CD8-positive, alpha-beta memory T cell (primary cell): ENCODE measurements at regions not wholly inside any gene's neighbourhood (a gene's known extent, or its start where the extent isn't known, plus 50 kb on each side); places are given as distances from the start of the nearest gene placed in this dataset.

ENCODE experiments used
- CTCF ChIA-PET: fragments of 350-600 bp; sonication (Branson Sonifier 250); formaldehyde crosslinking; loops from one replicate; lab custom pipeline; 2021; ENCODE audit warnings: antibody characterized with exemption; lab: Charles Lee
- POLR2A ChIA-PET: fragments of 350-600 bp; sonication (Branson Sonifier 250); formaldehyde crosslinking; loops from one replicate; lab custom pipeline; 2021; ENCODE audit warnings: antibody characterized with exemption; lab: Charles Lee
- DNase-seq, 5 donors: peaks; one replicate each; pipeline versions ENCODE4 v3.0.0 to v3.0.0-alpha.2; 2020 to 2022; ENCODE audit warnings: mixed read lengths in 1 of 5
- H3K27ac ChIP-seq: one replicate; pipeline ENCODE4 v1.7.0; 2013; ENCODE audit warnings: low read depth, mild to moderate bottlenecking, low read length, moderate library complexity
- H3K27me3 ChIP-seq: 2 replicates; pipeline ENCODE4 v1.7.0; 2013; ENCODE audit warnings: low read length, mild to moderate bottlenecking; ENCODE audit not compliant: insufficient read depth, poor library complexity, severe bottlenecking
- H3K36me3 ChIP-seq: 2 replicates; pipeline ENCODE4 v1.7.0; 2013; ENCODE audit warnings: mild to moderate bottlenecking, low read length, moderate library complexity; ENCODE audit not compliant: insufficient read depth
- H3K4me1 ChIP-seq: 2 replicates; pipeline ENCODE4 v1.7.0; 2013; ENCODE audit warnings: mild to moderate bottlenecking, low read length, moderate library complexity; ENCODE audit not compliant: insufficient read depth
- H3K4me3 ChIP-seq: 2 replicates; pipeline ENCODE4 v1.7.0; 2013; ENCODE audit warnings: mild to moderate bottlenecking, low read length
- H3K9me3 ChIP-seq: 2 replicates; pipeline ENCODE4 v1.7.0; 2013; ENCODE audit warnings: mild to moderate bottlenecking, low read length
- H3K27ac Mint-ChIP-seq, 8 donors: one replicate each; pipeline ENCODE4 v1.8.0; 2020 to 2021; ENCODE audit warnings: mixed read lengths in 8 of 8, mild to moderate bottlenecking in 6 of 8, inconsistent platforms in 3 of 8, moderate library complexity in 3 of 8
- H3K27me3 Mint-ChIP-seq, 2 donors: one replicate each; pipeline ENCODE4 v1.8.0; 2020 to 2021; ENCODE audit warnings: mixed read lengths in 2 of 2, mild to moderate bottlenecking in 1 of 2, moderate library complexity in 1 of 2
- H3K36me3 Mint-ChIP-seq, 3 donors: one replicate each; pipeline ENCODE4 v1.8.0; 2020 to 2021; ENCODE audit warnings: mixed read lengths in 3 of 3, inconsistent platforms in 1 of 3, mild to moderate bottlenecking in 1 of 3
- H3K4me1 Mint-ChIP-seq, 3 donors: one replicate each; pipeline ENCODE4 v1.8.0; 2020 to 2021; ENCODE audit warnings: mixed read lengths in 3 of 3, inconsistent platforms in 1 of 3, mild to moderate bottlenecking in 1 of 3
- H3K4me3 Mint-ChIP-seq, 7 donors: one replicate each; pipeline ENCODE4 v1.8.0; 2020 to 2021; ENCODE audit warnings: mixed read lengths in 7 of 7, mild to moderate bottlenecking in 6 of 7, moderate library complexity in 4 of 7, inconsistent platforms in 2 of 7
- H3K9me3 Mint-ChIP-seq, 5 donors: one replicate each; pipeline ENCODE4 v1.8.0; 2020 to 2022; ENCODE audit warnings: mixed read lengths in 5 of 5, mild to moderate bottlenecking in 3 of 5, moderate library complexity in 2 of 5, inconsistent platforms in 1 of 5

- Histone ChIP-seq H3K9me3 (no peaks in the 10 kb centered on the region), H3K4me3 (no peak overlapping the region), H3K27me3 (no peaks in the 10 kb centered on the region), H3K36me3 (no peaks in the 10 kb centered on the region), H3K4me1 (no peaks in the 10 kb centered on the region), H3K27ac (no peak overlapping the region)
- Mint-ChIP-seq H3K36me3 (no peaks in the 10 kb centered on the region), H3K9me3 (peaks cover 0 to 9% (median 0%) of the 10 kb centered on the region in 5 donors), H3K27me3 (peaks cover 0 to 3% of the 10 kb centered on the region in 2 donors), H3K4me1 (no peaks in the 10 kb centered on the region), H3K4me3 (no peak overlapping the region), H3K27ac (no peak overlapping the region)
- CTCF ChIA-PET, result no interaction called here
- no peak for DNase-seq
- POLR2A ChIA-PET, result no interaction called here
Measured at GRCh38 chr2:60246583-60246982, 306.9 kb downstream of the BCL11A start.

GRCh38 chr2:60234274-60234986 lies 319.0 kb downstream of the BCL11A start:
- no peak for DNase-seq
- Mint-ChIP-seq H3K27me3 (no peaks in the 10 kb centered on the region), H3K4me1 (no peaks in the 10 kb centered on the region), H3K27ac (no peak overlapping the region), H3K9me3 (peaks cover 0 to 7% (median 6%) of the 10 kb centered on the region in 5 donors), H3K36me3 (no peaks in the 10 kb centered on the region), H3K4me3 (no peak overlapping the region)
- no peaks in the 10 kb centered on the region for H3K4me1 ChIP-seq
- no peaks in the 10 kb centered on the region for H3K27me3 ChIP-seq
- no peak overlapping the region for H3K27ac ChIP-seq
- H3K4me3 ChIP-seq, result no peak overlapping the region
- no peaks in the 10 kb centered on the region for H3K9me3 ChIP-seq
- H3K36me3 ChIP-seq, result no peaks in the 10 kb centered on the region
- POLR2A ChIA-PET, result no interaction called here
- CTCF ChIA-PET, result no interaction called here

DNA sequence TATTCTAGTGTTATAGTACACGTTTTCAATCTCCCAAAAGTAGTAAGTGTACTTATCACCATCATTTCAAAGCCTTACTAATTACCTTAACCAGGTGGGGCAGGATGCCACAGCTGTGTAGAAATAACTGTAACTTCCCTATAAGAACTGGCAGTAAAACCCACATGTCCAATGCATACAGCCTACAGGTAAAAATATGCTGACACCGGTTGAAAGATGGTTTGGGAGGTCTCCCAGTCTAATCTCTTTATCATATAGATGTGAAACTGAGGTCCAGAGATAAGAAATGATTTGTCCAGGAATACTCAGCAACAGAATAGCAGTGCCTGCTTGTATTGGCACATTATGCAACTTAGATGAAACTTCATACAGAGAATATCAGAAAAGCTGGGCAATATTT lies 322.9 kb downstream of the BCL11A start:
- Histone ChIP-seq H3K4me1 (no peaks in the 10 kb centered on the region), H3K4me3 (no peak overlapping the region), H3K9me3 (no peaks in the 10 kb centered on the region), H3K27ac (no peak overlapping the region), H3K27me3 (no peaks in the 10 kb centered on the region), H3K36me3 (no peaks in the 10 kb centered on the region)
- DNase-seq, result no peak
- ChIA-PET POLR2A (no interaction called here), CTCF (no interaction called here)
- Mint-ChIP-seq H3K27me3 (peaks cover 0 to 2% of the 10 kb centered on the region in 2 donors), H3K27ac (no peak overlapping the region), H3K4me3 (no peak overlapping the region), H3K36me3 (no peaks in the 10 kb centered on the region), H3K9me3 (peaks cover 0 to 10% (median 4%) of the 10 kb centered on the region in 5 donors), H3K4me1 (no peaks in the 10 kb centered on the region)

GRCh38 chr2:60230037-60230436 lies 323.4 kb downstream of the BCL11A start:
- H3K36me3 ChIP-seq, result no peaks in the 10 kb centered on the region
- Mint-ChIP-seq H3K36me3 (no peaks in the 10 kb centered on the region), H3K27me3 (peaks cover 0 to 2% of the 10 kb centered on the region in 2 donors), H3K9me3 (peaks cover 0 to 8% (median 4%) of the 10 kb centered on the region in 5 donors), H3K4me3 (no peak overlapping the region), H3K27ac (no peak overlapping the region), H3K4me1 (no peaks in the 10 kb centered on the region)
- ChIA-PET CTCF (no interaction called here), POLR2A (no interaction called here)
- H3K27ac ChIP-seq, result no peak overlapping the region
- H3K4me3 ChIP-seq, result no peak overlapping the region
- no peaks in the 10 kb centered on the region for H3K9me3 ChIP-seq
- H3K4me1 ChIP-seq, result no peaks in the 10 kb centered on the region
- H3K27me3 ChIP-seq, result no peaks in the 10 kb centered on the region
- DNase-seq, result no peak

GRCh38 chr2:60226943-60227342 lies 326.5 kb downstream of the BCL11A start:
- Mint-ChIP-seq H3K27ac (no peak overlapping the region), H3K27me3 (peaks cover 0 to 2% of the 10 kb centered on the region in 2 donors), H3K4me1 (no peaks in the 10 kb centered on the region), H3K36me3 (no peaks in the 10 kb centered on the region), H3K9me3 (peaks cover 0 to 7% (median 2%) of the 10 kb centered on the region in 5 donors), H3K4me3 (no peak overlapping the region)
- no peak for DNase-seq
- Histone ChIP-seq H3K27ac (no peak overlapping the region), H3K27me3 (no peaks in the 10 kb centered on the region), H3K4me1 (no peaks in the 10 kb centered on the region), H3K36me3 (no peaks in the 10 kb centered on the region), H3K4me3 (no peak overlapping the region), H3K9me3 (no peaks in the 10 kb centered on the region)
- POLR2A ChIA-PET, result no interaction called here
- CTCF ChIA-PET, result no interaction called here

GRCh38 chr2:60226191-60226590 lies 327.3 kb downstream of the BCL11A start:
- Histone ChIP-seq H3K9me3 (no peaks in the 10 kb centered on the region), H3K4me3 (no peak overlapping the region), H3K27me3 (no peaks in the 10 kb centered on the region), H3K36me3 (no peaks in the 10 kb centered on the region), H3K27ac (no peak overlapping the region), H3K4me1 (no peaks in the 10 kb centered on the region)
- Mint-ChIP-seq H3K4me3 (no peak overlapping the region), H3K9me3 (peaks cover 0 to 6% (median 0%) of the 10 kb centered on the region in 5 donors), H3K27me3 (peaks cover 0 to 2% of the 10 kb centered on the region in 2 donors), H3K4me1 (no peaks in the 10 kb centered on the region), H3K27ac (no peak overlapping the region), H3K36me3 (no peaks in the 10 kb centered on the region)
- POLR2A ChIA-PET, result no interaction called here
- CTCF ChIA-PET, result no interaction called here
- no peak for DNase-seq

DNA sequence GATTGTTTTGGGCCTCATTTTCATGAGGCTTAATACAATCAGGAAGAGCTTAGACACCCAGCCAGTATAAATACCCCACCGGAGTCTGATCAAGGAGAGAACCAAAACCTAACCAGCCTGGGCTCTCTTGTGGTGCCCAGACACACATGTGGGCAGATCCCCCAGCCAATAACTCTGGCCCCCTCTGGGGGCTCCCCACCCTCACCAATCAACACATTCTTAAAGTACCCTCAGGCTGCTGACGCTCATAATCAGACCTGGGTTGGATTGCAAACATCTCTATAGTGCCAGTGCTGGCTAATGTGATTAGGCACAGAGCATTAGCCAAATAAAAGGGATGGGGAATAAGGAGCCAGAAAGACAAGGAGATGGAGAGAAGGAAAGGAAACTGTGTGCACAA lies 329.6 kb downstream of the BCL11A start:
- ChIA-PET CTCF (no interaction called here), POLR2A (no interaction called here)
- Histone ChIP-seq H3K9me3 (no peaks in the 10 kb centered on the region), H3K4me1 (no peaks in the 10 kb centered on the region), H3K4me3 (no peak overlapping the region), H3K27me3 (no peaks in the 10 kb centered on the region), H3K27ac (no peak overlapping the region), H3K36me3 (no peaks in the 10 kb centered on the region)
- H3K4me3 Mint-ChIP-seq, result no peak overlapping the region
- H3K36me3 Mint-ChIP-seq, result no peaks in the 10 kb centered on the region
- H3K27me3 Mint-ChIP-seq, result peaks cover 0 to 2% of the 10 kb centered on the region in 2 donors
- DNase-seq, result no peak
- no peaks in the 10 kb centered on the region for H3K4me1 Mint-ChIP-seq
- H3K9me3 Mint-ChIP-seq, result peaks cover 0 to 4% (median 0%) of the 10 kb centered on the region in 5 donors
- no peak overlapping the region for H3K27ac Mint-ChIP-seq

- H3K4me1 ChIP-seq, result no peaks in the 10 kb centered on the region
- Mint-ChIP-seq H3K36me3 (no peaks in the 10 kb centered on the region), H3K4me3 (no peak overlapping the region), H3K27me3 (no peaks in the 10 kb centered on the region), H3K4me1 (no peaks in the 10 kb centered on the region), H3K27ac (no peak overlapping the region), H3K9me3 (peaks cover 0 to 2% (median 0%) of the 10 kb centered on the region in 5 donors)
- no peak overlapping the region for H3K27ac ChIP-seq
- no peaks in the 10 kb centered on the region for H3K27me3 ChIP-seq
- POLR2A ChIA-PET, result no interaction called here
- H3K36me3 ChIP-seq, result no peaks in the 10 kb centered on the region
- DNase-seq, result no peak
- no peaks in the 10 kb centered on the region for H3K9me3 ChIP-seq
- CTCF ChIA-PET, result no interaction called here
- H3K4me3 ChIP-seq, result no peak overlapping the region
Measured at GRCh38 chr2:60221098-60221497, 332.4 kb downstream of the BCL11A start.
